B cell (primary cell): ENCODE measurements at regions not wholly inside any gene's neighbourhood (a gene's known extent, or its start where the extent isn't known, plus 50 kb on each side); places are given as distances from the start of the nearest gene placed in this dataset.
"Not testable (repeated sequence)": the region's sequence is repeated elsewhere in the genome, so short reads cannot be mapped to it uniquely, and the experiment has no call there.

ENCODE experiments used
- ATAC-seq: fragments of 200-7000 bp; cut with Tn5 transposase; one replicate; pipeline ENCODE4 v1.10.0; 2021; ENCODE audit warnings: low read depth, mild to moderate bottlenecking, moderate number of reproducible peaks, moderate library complexity
- CTCF ChIA-PET: fragments of 350-600 bp; sonication (Branson Sonifier 250); formaldehyde crosslinking; loops from one replicate; lab custom pipeline; 2021; ENCODE audit warnings: antibody characterized with exemption, inconsistent platforms; lab: Charles Lee
- POLR2A ChIA-PET: fragments of 350-600 bp; sonication (Branson Sonifier 250); formaldehyde crosslinking; loops from one replicate; lab custom pipeline; 2021; ENCODE audit warnings: antibody characterized with exemption; lab: Charles Lee
- DNase-seq: peaks from one replicate; pipeline ENCODE4 v3.0.0; 2013
- H2AFZ ChIP-seq: 2 replicates; pipeline ENCODE4 v1.6.1; 2012; ENCODE audit warnings: mild to moderate bottlenecking, low read depth, low read length; ENCODE audit not compliant: insufficient read depth, poor library complexity, severe bottlenecking
- H3K27ac ChIP-seq, 2 donors: 1 replicate in 1 of 2; 2 replicates in 1 of 2; pipeline ENCODE4 v1.5.1; 2012 to 2013; ENCODE audit warnings: low read length in 2 of 2, mild to moderate bottlenecking in 2 of 2, moderate library complexity in 1 of 2
- H3K27me3 ChIP-seq, 4 experiments: fragments of 200-600 bp in 1 of 4; sonication (generic) in 1 of 4; replicated peaks in 1 of 4; 1 replicate in 2 of 4; 2 replicates in 2 of 4; pipeline versions ENCODE4 v1.6.1 to v1.7.0; 2013 to 2016; ENCODE audit warnings: low read length in 3 of 4, mild to moderate bottlenecking in 2 of 4, mixed read lengths in 1 of 4, moderate library complexity in 1 of 4; ENCODE audit not compliant: insufficient read depth in 4 of 4, control insufficient read depth in 3 of 4; ENCODE audit errors: control extremely low read depth in 1 of 4
- H3K36me3 ChIP-seq, 2 experiments: replicated peaks in 1 of 2; 1 replicate in 1 of 2; 2 replicates in 1 of 2; pipeline versions ENCODE4 v1.6.1 to v1.7.1; 2013; ENCODE audit warnings: low read length in 1 of 2; ENCODE audit not compliant: insufficient read depth in 2 of 2, control insufficient read depth in 1 of 2; ENCODE audit errors: control extremely low read depth in 1 of 2, extremely low read depth in 1 of 2
- H3K4me1 ChIP-seq, 2 donors: fragments of 200-600 bp in 1 of 2; sonication (generic) in 1 of 2; 1 replicate in 1 of 2; 2 replicates in 1 of 2; pipeline versions ENCODE4 v1.5.1 to v1.6.1; 2013 to 2017; ENCODE audit warnings: low read length in 2 of 2; ENCODE audit not compliant: control insufficient read depth in 2 of 2, insufficient read depth in 2 of 2
- H3K4me2 ChIP-seq: replicated peaks from 2 replicates; pipeline ENCODE3; 2012; ENCODE audit warnings: mild to moderate bottlenecking, low read depth, low read length; ENCODE audit not compliant: poor library complexity, severe bottlenecking
- H3K4me3 ChIP-seq, 5 experiments: fragments of 200-600 bp in 1 of 5; sonication (generic) in 1 of 5; 1 replicate in 3 of 5; 2 replicates in 2 of 5; pipeline versions ENCODE4 v1.5.1 to v1.7.0; 2011 to 2016; ENCODE audit warnings: low read length in 4 of 5, mild to moderate bottlenecking in 4 of 5, low read depth in 2 of 5, control low read depth in 1 of 5, moderate library complexity in 1 of 5; ENCODE audit not compliant: insufficient read depth in 1 of 5; ENCODE audit errors: control extremely low read depth in 1 of 5, extremely low read depth in 1 of 5
- H3K79me2 ChIP-seq: fragments of 200-600 bp; sonication (generic); one replicate; pipeline ENCODE4 v1.6.0; 2016; ENCODE audit warnings: low read length; ENCODE audit not compliant: control insufficient read depth, insufficient read depth
- H3K9ac ChIP-seq: fragments of 200-600 bp; sonication (generic); 2 replicates; pipeline ENCODE4 v1.6.1; 2017; ENCODE audit warnings: mild to moderate bottlenecking, low read length, moderate library complexity
- H3K9me3 ChIP-seq, 3 donors: one replicate each; pipeline versions ENCODE4 v1.6.1 to v1.7.1; 2013; ENCODE audit warnings: low read length in 2 of 3; ENCODE audit not compliant: control insufficient read depth in 2 of 3, insufficient read depth in 1 of 3; ENCODE audit errors: control extremely low read depth in 1 of 3
- H4K20me1 ChIP-seq: 2 replicates; pipeline ENCODE4 v1.6.0; 2012; ENCODE audit warnings: mild to moderate bottlenecking, low read length; ENCODE audit not compliant: insufficient read depth, control insufficient read depth, poor library complexity, severe bottlenecking
- H3K27ac Mint-ChIP-seq: one replicate; pipeline ENCODE4 v1.8.0; 2021; ENCODE audit warnings: mixed read lengths
- H3K27me3 Mint-ChIP-seq: one replicate; pipeline ENCODE4 v1.8.0; 2021; ENCODE audit warnings: mixed read lengths
- H3K4me1 Mint-ChIP-seq: one replicate; pipeline ENCODE4 v1.8.0; 2021; ENCODE audit warnings: mixed read lengths
- H3K4me3 Mint-ChIP-seq: one replicate; pipeline ENCODE4 v1.8.0; 2021; ENCODE audit warnings: mixed read lengths
- H3K9me3 Mint-ChIP-seq: one replicate; pipeline ENCODE4 v1.8.0; 2022; ENCODE audit warnings: mixed read lengths; ENCODE audit not compliant: insufficient read depth
- EZH2 ChIP-seq: IDR thresholded peaks from 2 replicates; pipeline ENCODE4 v1.6.1; 2012; ENCODE audit warnings: borderline replicate concordance, low read depth, mild to moderate bottlenecking, moderate library complexity, low read length; ENCODE audit not compliant: insufficient read depth, poor library complexity, severe bottlenecking
- WGBS: methylation state at CpG from one replicate; pipeline ENCODE4 v1.1.5; 2013; ENCODE audit warnings: missing lambda C conversion rate; ENCODE audit not compliant: insufficient coverage; 5-methylcytosine and 5-hydroxymethylcytosine counted together
- intact Hi-C: fragments of 100-400 bp; cut with micrococcal nuclease; formaldehyde crosslinking; loops from one replicate; pipeline ENCODE4 v1.10.0; 2022
- TF ChIP-seq, protein P1 (sequence below): fragments of 200-600 bp; IDR thresholded peaks from one replicate; pipeline ENCODE4 v1.8.0; 2022; ENCODE audit warnings: antibody characterized with exemption, mild to moderate bottlenecking

DNA sequence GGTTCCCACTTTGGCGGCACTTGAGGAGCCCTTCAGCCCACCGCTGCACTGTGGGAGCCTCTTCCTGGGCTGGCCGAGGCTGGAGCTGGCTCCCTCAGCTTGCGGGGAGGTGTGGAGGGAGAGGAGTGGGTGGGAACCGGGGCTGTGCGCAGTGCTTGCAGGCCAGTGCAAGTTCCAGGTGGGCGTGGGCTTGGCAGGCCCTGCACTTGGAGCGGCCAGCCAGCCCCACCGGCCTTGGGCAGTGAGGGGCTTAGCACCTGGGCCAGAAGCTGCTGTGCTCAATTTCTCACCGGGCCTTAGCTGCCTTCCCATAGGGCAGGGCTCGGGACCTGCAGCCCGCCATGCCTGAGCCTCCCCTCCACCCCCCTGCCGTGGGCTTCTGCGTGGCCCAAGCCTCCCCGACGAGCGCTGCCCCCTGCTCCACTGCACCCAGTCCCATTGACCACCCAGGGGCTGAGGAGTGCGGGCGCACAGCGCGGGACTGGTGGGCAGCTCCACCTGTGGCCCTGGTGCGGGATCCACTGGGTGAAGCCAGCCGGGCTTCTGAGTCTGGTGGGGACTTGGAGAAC is 474.3 kb downstream of the MID1IP1 start:
- H3K27ac ChIP-seq: no peak overlapping the region
- H3K4me1 ChIP-seq: no peaks in the 10 kb centered on the region
- no peaks in the 10 kb centered on the region for H3K36me3 ChIP-seq
- no peaks in the 10 kb centered on the region for H4K20me1 ChIP-seq
- Mint-ChIP-seq H3K27me3 (no peaks in the 10 kb centered on the region), H3K9me3 (no peaks in the 10 kb centered on the region), H3K27ac (no peak overlapping the region), H3K4me3 (no peak overlapping the region), H3K4me1 (no peaks in the 10 kb centered on the region)
- DNase-seq (no peak), ATAC-seq (no peak)
- no peak overlapping the region for H3K4me2 ChIP-seq
- H3K27me3 ChIP-seq: no peaks in the 10 kb centered on the region
- TF ChIP-seq, protein P1, sequence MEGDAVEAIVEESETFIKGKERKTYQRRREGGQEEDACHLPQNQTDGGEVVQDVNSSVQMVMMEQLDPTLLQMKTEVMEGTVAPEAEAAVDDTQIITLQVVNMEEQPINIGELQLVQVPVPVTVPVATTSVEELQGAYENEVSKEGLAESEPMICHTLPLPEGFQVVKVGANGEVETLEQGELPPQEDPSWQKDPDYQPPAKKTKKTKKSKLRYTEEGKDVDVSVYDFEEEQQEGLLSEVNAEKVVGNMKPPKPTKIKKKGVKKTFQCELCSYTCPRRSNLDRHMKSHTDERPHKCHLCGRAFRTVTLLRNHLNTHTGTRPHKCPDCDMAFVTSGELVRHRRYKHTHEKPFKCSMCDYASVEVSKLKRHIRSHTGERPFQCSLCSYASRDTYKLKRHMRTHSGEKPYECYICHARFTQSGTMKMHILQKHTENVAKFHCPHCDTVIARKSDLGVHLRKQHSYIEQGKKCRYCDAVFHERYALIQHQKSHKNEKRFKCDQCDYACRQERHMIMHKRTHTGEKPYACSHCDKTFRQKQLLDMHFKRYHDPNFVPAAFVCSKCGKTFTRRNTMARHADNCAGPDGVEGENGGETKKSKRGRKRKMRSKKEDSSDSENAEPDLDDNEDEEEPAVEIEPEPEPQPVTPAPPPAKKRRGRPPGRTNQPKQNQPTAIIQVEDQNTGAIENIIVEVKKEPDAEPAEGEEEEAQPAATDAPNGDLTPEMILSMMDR: no peak
- TF ChIP-seq EZH2: no peak
- no peak overlapping the region for H3K4me3 ChIP-seq
- H2AFZ ChIP-seq: no peak overlapping the region
- no peak overlapping the region for H3K9ac ChIP-seq
- CTCF ChIA-PET: no interaction called here
- H3K9me3 ChIP-seq: peaks cover 0 to 11% (median 0%) of the 10 kb centered on the region in 3 donors
- 84% methylated on average over 5 of the region's 23 CpGs for WGBS
- POLR2A ChIA-PET: no interaction called here
- intact Hi-C loops: no loop called here
- H3K79me2 ChIP-seq: no peaks in the 10 kb centered on the region

DNA sequence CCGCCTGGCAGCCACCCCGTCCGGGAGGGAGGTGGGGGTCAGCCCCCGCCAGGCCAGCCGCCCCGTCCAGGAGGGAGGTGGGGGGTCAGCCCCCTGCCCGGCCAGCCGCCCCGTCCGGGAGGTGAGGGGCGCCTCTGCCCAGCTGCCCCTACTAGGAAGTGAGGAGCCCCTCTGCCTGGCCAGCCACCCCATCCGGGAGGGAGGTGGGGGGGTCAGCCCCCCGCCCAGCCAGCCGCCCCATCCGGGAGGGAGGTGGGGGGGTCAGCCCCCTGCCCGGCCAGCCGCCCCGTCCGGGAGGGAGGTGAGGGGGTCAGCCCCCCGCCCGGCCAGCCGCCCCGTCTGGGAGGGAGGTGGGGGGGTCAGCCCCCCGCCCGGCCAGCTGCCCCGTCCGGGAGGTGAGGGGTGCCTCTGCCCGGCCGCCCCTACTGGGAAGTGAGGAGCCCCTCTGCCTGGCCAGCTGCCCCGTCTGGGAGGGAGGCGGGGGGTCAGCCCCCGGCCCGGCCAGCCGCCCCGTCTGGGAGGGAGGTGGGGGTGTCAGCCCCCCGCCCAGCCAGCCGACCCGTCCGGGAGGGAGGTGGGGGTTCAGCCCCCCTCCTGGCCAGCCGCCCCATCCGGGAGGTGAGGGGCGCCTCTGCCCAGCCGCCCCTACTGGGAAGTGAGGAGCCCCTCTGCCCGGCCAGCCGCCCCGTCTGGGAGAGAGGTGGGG is 476.6 kb downstream of the MID1IP1 start:
- H2AFZ ChIP-seq, H3K27me3 Mint-ChIP-seq, H3K9ac ChIP-seq, CTCF ChIA-PET, POLR2A ChIA-PET, H3K4me3 ChIP-seq, H3K27ac Mint-ChIP-seq, H3K79me2 ChIP-seq, H3K4me1 Mint-ChIP-seq, intact Hi-C loops, H3K27ac ChIP-seq, H3K9me3 Mint-ChIP-seq, H3K4me1 ChIP-seq, DNase-seq, H3K36me3 ChIP-seq, H4K20me1 ChIP-seq, H3K4me2 ChIP-seq, H3K4me3 Mint-ChIP-seq, H3K27me3 ChIP-seq, ATAC-seq: not testable (repeated sequence)
- H3K9me3 ChIP-seq: peaks cover 0 to 11% (median 6%) of the 10 kb centered on the region in 3 donors
- WGBS: 100% methylated on average over 2 of the region's 46 CpGs
